H1 (cell line): ENCODE measurements at regions not wholly inside any gene's neighbourhood (a gene's known extent, or its start where the extent isn't known, plus 50 kb on each side); places are given as distances from the start of the nearest gene placed in this dataset.

Experiments used
- EZH2 ChIP-seq: fragments of 200-600 bp; sonication (generic); IDR thresholded peaks from 2 replicates; pipeline ENCODE4 v1.7.1; 2012; ENCODE audit warnings: low read depth, mild to moderate bottlenecking, moderate library complexity, low read length, inconsistent platforms; ENCODE audit not compliant: severe bottlenecking
- POLR2AphosphoS5 ChIP-seq: IDR thresholded peaks from 2 replicates; pipeline ENCODE4 v1.6.1; 2011; ENCODE audit warnings: low read depth, low read length
- TAF1 ChIP-seq: IDR thresholded peaks from 2 replicates; pipeline ENCODE4 v1.6.1; 2011; ENCODE audit warnings: mild to moderate bottlenecking, low read depth, low read length
- TAF7 ChIP-seq: optimal IDR thresholded peaks from 2 replicates; pipeline ENCODE3; 2011; ENCODE audit warnings: low read depth, mild to moderate bottlenecking, inconsistent platforms, low read length, moderate library complexity, borderline replicate concordance
- TEAD4 ChIP-seq: IDR thresholded peaks from 2 replicates; pipeline ENCODE4 v1.6.1; 2012; ENCODE audit warnings: low read depth, low read length, inconsistent platforms, mixed read lengths

DNA sequence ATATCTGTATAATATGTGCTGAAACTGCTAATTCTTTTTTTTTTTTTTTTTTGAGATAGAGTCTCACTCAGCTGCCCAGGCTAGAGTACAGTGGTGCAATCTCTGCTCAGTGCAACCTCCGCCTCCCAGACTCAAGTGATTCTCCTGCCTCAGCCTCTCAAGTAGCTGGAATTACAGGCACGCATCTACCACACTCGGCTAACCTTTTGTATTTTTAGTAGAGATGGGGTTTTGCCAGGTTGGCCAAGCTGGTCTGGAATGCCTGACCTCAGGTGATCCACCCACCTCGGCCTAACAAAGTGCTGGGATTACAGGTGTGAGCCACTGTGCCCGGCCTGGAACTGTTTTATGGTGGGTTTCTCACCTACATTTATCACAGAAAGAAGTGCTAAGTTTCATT is 307.8 kb upstream of the STT3B start (continued):
- TF ChIP-seq TEAD4 (no peak), TAF1 (no peak), POLR2AphosphoS5 (no peak), TAF7 (no peak), EZH2 (no peak)
